ENCODE measurements at regions not wholly inside any gene's neighbourhood (a gene's known extent, or its start where the extent isn't known, plus 50 kb on each side); places are given as distances from the start of the nearest gene placed in this dataset.

DNA sequence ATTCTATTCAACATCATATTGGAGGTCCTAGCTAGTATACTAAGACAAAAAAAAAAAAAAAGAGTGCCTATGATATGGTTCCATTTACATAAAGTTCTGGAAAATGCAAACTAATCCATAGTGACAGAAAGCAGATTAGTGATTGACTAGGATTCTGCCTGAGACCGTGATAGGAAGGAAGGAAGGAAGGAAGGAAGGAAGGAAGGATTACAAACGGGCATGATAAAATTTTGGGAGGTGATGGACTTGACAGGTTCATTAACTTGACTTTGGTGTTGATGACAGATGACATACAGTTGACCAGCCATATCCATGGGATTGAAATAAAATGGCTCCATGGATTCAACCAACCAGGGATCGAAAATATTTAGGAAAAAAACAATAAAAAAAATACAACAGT is 79.1 kb upstream of the MAN2A1 start:
- no peak overlapping the region for H3K4me3 ChIP-seq
- 75% methylated on average over 3 of the region's 3 CpGs for WGBS (ENCODE audit: low lambda C conversion rate, missing lambda C conversion rate)
- no peaks in the 10 kb centered on the region for H3K27me3 ChIP-seq
- no peak overlapping the region for H3K4me2 ChIP-seq
- no peak for TF ChIP-seq EZH2 (IDR thresholded peaks at IDR 0.05; ENCODE audit: borderline replicate concordance)
- TF ChIP-seq, protein P1, sequence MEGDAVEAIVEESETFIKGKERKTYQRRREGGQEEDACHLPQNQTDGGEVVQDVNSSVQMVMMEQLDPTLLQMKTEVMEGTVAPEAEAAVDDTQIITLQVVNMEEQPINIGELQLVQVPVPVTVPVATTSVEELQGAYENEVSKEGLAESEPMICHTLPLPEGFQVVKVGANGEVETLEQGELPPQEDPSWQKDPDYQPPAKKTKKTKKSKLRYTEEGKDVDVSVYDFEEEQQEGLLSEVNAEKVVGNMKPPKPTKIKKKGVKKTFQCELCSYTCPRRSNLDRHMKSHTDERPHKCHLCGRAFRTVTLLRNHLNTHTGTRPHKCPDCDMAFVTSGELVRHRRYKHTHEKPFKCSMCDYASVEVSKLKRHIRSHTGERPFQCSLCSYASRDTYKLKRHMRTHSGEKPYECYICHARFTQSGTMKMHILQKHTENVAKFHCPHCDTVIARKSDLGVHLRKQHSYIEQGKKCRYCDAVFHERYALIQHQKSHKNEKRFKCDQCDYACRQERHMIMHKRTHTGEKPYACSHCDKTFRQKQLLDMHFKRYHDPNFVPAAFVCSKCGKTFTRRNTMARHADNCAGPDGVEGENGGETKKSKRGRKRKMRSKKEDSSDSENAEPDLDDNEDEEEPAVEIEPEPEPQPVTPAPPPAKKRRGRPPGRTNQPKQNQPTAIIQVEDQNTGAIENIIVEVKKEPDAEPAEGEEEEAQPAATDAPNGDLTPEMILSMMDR (IDR thresholded peaks at IDR 0.05; ENCODE audit: poor library complexity) = no peak
- no peak for TF ChIP-seq EZH2phosphoT487 (IDR thresholded peaks at IDR 0.05; ENCODE audit: low read depth, severe bottlenecking, unreplicated experiment)
- H2AFZ ChIP-seq = no peak overlapping the region
- H3K27ac ChIP-seq = no peak overlapping the region
- no peaks in the 10 kb centered on the region for H4K20me1 ChIP-seq (ENCODE audit: insufficient read depth, poor library complexity, severe bottlenecking)
- no peaks in the 10 kb centered on the region for H3K36me3 ChIP-seq (replicated peaks; ENCODE audit: insufficient read depth, low read depth)
- H3K9me3 ChIP-seq (ENCODE audit: low read depth) = no peaks in the 10 kb centered on the region
- no peaks in the 10 kb centered on the region for H3K79me2 ChIP-seq
- no peak for DNase-seq (ENCODE audit: low spot score)
- H3K9me2 ChIP-seq (replicated peaks; ENCODE audit: insufficient read depth) = no peaks in the 10 kb centered on the region
- H3K4me1 ChIP-seq (ENCODE audit: insufficient read depth) = no peaks in the 10 kb centered on the region

GRCh38 chr5:109605207-109605730 is 84.5 kb upstream of the MAN2A1 start:
- no peaks in the 10 kb centered on the region for H3K27me3 ChIP-seq
- no peaks in the 10 kb centered on the region for H3K79me2 ChIP-seq
- H3K4me2 ChIP-seq = no peak overlapping the region
- H3K27ac ChIP-seq = no peak overlapping the region
- H3K9me3 ChIP-seq (ENCODE audit: low read depth) = no peaks in the 10 kb centered on the region
- no peaks in the 10 kb centered on the region for H3K9me2 ChIP-seq (replicated peaks; ENCODE audit: insufficient read depth)
- no peak for DNase-seq (ENCODE audit: low spot score)
- TF ChIP-seq EZH2 (IDR thresholded peaks at IDR 0.05; ENCODE audit: borderline replicate concordance) (no peak), EZH2phosphoT487 (IDR thresholded peaks at IDR 0.05; ENCODE audit: low read depth, severe bottlenecking, unreplicated experiment) (no peak)
- TF ChIP-seq, protein P1 (IDR thresholded peaks at IDR 0.05; ENCODE audit: poor library complexity) = no peak
- no peak overlapping the region for H2AFZ ChIP-seq
- H4K20me1 ChIP-seq (ENCODE audit: insufficient read depth, poor library complexity, severe bottlenecking) = no peaks in the 10 kb centered on the region
- no peak overlapping the region for H3K4me3 ChIP-seq
- H3K36me3 ChIP-seq (replicated peaks; ENCODE audit: insufficient read depth, low read depth) = no peaks in the 10 kb centered on the region
- WGBS (ENCODE audit: low lambda C conversion rate, missing lambda C conversion rate) = 97% methylated on average over 3 of the region's 3 CpGs
- H3K4me1 ChIP-seq (ENCODE audit: insufficient read depth) = no peaks in the 10 kb centered on the region

DNA sequence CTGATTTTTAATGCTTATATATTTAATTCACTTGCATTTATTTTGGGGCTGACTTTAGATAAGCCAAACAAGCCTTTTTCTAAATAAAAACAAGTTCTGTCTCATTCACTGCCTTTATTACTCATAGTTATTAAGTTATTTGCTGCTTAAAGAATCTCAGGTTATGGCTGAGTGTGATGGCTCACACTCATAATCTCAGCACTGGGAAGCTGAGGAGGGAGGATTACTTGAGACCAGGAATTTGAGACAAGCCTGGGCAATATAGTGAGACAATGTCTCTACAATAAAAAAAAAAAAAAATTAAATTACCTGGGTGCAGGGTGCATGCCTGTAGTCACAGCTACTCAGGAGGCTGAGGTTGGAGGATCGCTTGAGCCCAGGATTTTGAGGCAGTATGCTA is 85.0 kb upstream of the MAN2A1 start:
- H3K4me3 ChIP-seq = no peak overlapping the region
- H3K4me2 ChIP-seq = no peak overlapping the region
- no peaks in the 10 kb centered on the region for H3K9me2 ChIP-seq (replicated peaks; ENCODE audit: insufficient read depth)
- no peak overlapping the region for H2AFZ ChIP-seq
- no peak for DNase-seq (ENCODE audit: low spot score)
- H3K4me1 ChIP-seq (ENCODE audit: insufficient read depth) = no peaks in the 10 kb centered on the region
- H3K79me2 ChIP-seq = no peaks in the 10 kb centered on the region
- TF ChIP-seq EZH2phosphoT487 (IDR thresholded peaks at IDR 0.05; ENCODE audit: low read depth, severe bottlenecking, unreplicated experiment) (no peak), EZH2 (IDR thresholded peaks at IDR 0.05; ENCODE audit: borderline replicate concordance) (no peak)
- TF ChIP-seq, protein P1 (IDR thresholded peaks at IDR 0.05; ENCODE audit: poor library complexity) = no peak
- WGBS (ENCODE audit: low lambda C conversion rate, missing lambda C conversion rate) = 94% methylated on average over 1 of the region's 1 CpG
- no peaks in the 10 kb centered on the region for H3K9me3 ChIP-seq (ENCODE audit: low read depth)
- H3K27ac ChIP-seq = no peak overlapping the region
- H3K27me3 ChIP-seq = no peaks in the 10 kb centered on the region
- H4K20me1 ChIP-seq (ENCODE audit: insufficient read depth, poor library complexity, severe bottlenecking) = no peaks in the 10 kb centered on the region
- H3K36me3 ChIP-seq (replicated peaks; ENCODE audit: insufficient read depth, low read depth) = no peaks in the 10 kb centered on the region

DNA sequence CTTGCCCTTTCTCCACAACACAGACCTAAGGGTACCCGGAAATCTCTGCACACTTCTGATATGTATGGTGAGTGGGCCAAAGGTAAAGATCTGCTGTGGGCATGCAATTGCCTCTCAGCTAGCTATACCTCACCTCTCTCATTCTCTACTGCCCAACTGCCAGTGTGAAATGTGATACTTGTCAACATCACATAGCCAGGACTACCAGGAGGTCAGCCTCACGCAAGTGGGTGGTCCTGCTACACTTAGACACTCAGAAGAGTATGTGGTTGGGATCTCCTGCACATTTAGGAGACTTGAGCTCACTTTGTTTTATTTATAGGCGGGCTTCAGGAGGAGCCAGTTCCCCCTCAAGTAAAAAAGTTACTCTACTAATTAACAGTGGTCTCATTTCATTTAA is 88.0 kb upstream of the MAN2A1 start:
- no peaks in the 10 kb centered on the region for H3K79me2 ChIP-seq
- H3K4me1 ChIP-seq (ENCODE audit: insufficient read depth) = no peaks in the 10 kb centered on the region
- no peaks in the 10 kb centered on the region for H4K20me1 ChIP-seq (ENCODE audit: insufficient read depth, poor library complexity, severe bottlenecking)
- H2AFZ ChIP-seq = no peak overlapping the region
- H3K27me3 ChIP-seq = no peaks in the 10 kb centered on the region
- H3K9me3 ChIP-seq (ENCODE audit: low read depth) = no peaks in the 10 kb centered on the region
- no peak overlapping the region for H3K4me2 ChIP-seq
- whole genome bisulfite sequencing (ENCODE audit: low lambda C conversion rate, missing lambda C conversion rate) = 84% methylated on average over 3 of the region's 3 CpGs
- no peak overlapping the region for H3K4me3 ChIP-seq
- no peak for DNase-seq (ENCODE audit: low spot score)
- H3K27ac ChIP-seq = no peak overlapping the region
- TF ChIP-seq, protein P1 (IDR thresholded peaks at IDR 0.05; ENCODE audit: poor library complexity) = no peak
- no peak for TF ChIP-seq EZH2phosphoT487 (IDR thresholded peaks at IDR 0.05; ENCODE audit: low read depth, severe bottlenecking, unreplicated experiment)
- no peak for TF ChIP-seq EZH2 (IDR thresholded peaks at IDR 0.05; ENCODE audit: borderline replicate concordance)
- H3K9me2 ChIP-seq (replicated peaks; ENCODE audit: insufficient read depth) = no peaks in the 10 kb centered on the region
- no peaks in the 10 kb centered on the region for H3K36me3 ChIP-seq (replicated peaks; ENCODE audit: insufficient read depth, low read depth)

Data from hepatocyte (in vitro differentiated cells).